ENCODE measurements at regions not wholly inside any gene's neighbourhood (a gene's known extent, or its start where the extent isn't known, plus 50 kb on each side); places are given as distances from the start of the nearest gene placed in this dataset.

DNA sequence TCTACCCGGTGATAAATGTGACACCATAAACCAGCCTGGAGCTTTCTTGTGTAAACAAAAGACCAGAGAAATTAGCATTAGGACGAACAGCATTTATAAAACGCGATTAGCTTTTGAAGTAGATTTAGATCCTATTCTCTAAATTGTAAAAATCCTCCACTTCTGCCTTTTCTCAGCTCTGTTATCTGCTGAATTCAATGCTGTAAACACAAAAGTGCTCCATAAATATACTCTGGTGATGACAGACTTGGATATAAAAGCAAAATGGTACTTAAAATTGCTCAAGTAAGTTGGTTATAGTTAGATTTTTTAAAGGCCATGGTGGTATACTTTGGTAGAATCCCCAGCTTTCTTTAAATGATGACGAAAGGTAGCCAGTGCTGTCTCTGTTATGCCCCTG lies 114.6 kb upstream of the RMST start:
- DNase-seq = no peak

DNA sequence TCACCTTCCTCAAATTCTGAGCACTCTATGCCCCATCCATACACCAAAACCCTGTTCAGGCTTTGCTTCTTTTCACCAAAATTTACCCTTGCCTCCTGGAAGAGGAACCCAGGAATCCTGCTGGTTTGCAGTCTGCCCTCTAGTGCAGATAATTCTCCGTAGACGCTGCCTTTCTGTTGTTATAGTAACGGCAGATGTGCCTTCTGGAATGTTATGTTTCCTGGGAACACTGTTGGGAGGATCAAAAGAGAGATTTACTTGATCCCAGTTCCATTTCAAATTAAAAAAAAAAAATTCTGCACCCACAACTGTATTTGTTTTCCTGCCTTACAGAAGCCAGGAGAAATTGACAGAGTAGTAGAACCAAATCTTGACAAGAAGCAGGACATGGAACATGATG lies 104.2 kb upstream of the RMST start:
- DNase-seq = no peak

DNA sequence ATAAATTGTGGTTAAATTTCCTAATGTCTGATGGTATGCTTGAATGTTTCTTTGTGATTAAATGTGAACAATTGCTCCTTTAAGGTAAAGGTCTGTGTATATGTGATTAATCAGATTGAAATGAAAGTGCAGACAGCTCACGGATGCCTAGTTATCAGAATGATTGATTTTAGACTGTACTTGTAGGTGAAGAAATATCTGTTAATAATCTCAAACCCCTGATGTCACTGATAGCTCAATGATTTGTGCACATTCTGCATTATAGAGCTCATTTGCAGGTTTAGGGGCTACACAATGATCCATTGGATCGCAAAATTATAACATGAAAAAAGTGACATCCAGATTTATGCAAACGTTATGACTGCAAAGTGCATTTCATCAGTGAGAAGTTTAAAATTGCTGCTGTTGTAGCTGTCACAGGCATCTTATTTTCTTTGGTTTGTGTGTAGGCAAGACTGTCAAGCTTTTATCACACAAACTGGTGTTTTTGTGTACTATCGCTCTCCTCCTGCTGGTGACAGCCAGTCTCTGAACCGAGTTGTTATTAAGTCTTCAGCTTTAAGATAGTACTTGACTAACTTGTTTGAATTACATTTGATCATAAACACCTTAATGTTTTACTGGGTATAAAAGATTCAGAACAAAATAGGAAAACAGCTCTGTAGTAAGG lies 103.4 kb upstream of the RMST start:
- no peak for DNase-seq

DNA sequence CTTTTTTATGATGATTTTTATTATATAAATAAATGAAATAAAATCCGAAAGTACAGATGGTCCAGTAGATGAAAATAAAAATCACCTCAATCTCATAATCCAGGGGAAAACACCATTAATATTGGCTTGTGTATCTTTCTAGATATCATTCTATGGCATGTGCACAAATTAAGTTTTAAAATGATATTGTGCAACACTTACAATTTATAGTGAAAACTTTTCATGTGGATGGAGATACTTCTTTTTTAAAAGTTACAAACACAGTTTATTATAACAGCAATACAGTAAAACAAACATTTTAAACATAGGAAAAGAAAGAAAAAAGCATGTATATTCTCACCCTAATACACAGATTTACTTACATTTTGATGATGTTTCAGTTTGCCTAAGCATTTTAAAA lies 98.9 kb upstream of the RMST start:
- DNase-seq = no peak

DNA sequence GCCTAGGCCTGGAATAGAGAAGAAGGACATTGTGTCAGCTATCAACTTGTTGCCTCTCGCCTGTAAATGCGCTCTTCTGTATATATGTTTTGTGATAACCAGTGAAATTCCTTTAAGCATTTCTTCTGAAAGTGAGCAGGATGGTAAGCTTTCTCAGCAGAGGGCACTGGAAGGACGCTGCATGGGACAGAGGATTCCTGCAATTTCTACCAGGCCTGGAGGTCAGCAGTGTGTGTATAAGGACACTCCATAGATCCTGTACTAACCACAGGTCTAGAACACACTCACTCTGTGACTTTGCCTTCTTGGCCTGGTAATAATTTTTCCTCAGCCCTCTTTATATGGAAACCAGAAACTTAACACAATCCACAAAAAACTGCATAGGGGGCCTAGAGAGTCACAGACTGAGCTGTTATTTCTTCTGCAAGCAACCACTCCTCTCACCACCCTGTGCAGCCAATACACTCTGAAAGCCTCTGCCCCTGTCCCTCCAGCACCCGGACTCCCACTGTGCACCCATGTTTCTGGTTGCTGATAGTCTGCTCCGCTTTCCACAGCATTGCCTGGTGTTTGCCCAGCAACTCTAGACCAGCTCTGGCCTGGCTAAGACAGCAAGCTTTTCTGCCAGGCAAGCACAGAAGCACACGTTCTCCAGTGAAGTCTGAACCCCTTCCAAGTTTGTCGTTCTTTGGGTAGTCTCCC lies 94.0 kb upstream of the RMST start:
- no peak for DNase-seq

DNA sequence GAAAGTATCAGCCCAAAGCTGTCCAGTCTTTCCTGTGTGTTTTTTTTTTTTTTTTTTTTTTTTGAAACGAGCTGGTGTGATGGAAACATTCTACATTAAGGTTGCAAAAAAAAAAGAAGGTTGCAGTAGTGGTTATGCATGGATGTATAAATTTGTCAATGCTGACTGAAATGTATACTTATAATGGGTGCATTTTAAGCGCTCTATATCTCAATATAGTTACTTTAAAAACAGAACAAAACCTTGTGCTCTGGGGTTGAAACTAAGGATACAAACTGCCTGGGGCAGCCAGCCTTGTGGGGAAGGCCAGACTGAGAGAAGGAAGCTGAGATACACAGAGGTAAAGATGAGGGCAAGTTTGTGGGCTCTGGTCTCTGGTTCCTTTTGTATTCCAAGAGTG lies 87.3 kb upstream of the RMST start:
- no peak for DNase-seq

DNA sequence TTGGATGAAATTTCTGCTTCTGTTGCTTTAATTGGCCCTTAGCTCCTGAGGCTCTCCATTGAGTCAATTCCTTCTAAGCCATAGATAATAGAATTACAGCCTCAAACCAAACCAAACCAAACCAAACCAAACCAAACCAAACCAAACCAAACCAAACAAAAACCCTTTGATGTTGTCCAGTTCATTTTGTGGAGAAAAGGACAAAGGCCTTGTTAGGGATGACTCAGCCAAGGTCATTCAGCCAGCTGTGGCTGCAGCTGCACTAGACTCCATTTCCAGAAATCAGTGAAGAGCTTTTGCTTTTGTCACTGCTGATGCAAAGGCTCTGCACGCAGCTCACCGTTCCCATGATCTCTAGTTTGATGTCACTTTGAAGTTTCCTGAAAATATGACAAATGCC lies 82.2 kb upstream of the RMST start:
- DNase-seq = no peak

DNA sequence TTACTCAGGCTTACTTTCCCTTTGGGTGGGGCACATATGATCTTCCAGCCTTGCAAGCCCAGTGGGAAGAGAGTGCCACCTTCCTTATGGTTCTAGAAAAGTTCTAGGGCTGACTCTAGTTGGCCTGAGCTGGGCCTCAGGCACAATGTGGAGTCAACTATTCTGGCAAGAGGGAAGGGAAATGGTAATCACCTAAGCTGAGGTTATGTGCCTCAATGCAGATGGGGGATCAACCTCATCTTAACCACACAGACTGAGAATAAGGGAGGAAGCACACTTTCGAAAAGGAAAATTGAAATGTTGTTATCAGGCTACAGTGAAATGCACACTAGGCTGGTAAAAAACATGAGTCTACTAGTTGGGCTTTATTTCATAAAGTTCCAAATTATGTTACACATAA lies 77.5 kb upstream of the RMST start:
- no peak for DNase-seq

DNA sequence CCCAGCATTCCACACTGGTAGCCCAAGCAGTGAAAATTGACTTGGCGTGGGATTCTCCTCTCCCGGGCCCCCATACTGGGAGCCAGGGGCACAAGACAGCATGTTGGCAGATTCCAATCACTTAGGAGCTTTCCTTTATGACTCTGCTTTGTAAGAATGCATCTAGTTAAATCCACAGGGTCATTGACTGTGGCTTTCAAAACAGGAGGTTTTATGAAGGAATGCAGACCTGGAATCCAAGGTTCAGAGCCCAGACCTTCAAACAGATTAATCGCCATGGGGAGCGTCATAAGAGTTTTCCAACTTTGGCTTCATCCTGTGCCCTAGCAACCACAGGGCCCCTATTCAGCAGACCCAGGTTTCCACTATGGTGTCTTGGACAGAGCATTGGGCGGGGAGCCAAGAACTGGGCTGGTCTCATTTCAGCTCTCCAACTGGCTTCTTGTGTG lies 76.4 kb upstream of the RMST start:
- no peak for DNase-seq

DNA sequence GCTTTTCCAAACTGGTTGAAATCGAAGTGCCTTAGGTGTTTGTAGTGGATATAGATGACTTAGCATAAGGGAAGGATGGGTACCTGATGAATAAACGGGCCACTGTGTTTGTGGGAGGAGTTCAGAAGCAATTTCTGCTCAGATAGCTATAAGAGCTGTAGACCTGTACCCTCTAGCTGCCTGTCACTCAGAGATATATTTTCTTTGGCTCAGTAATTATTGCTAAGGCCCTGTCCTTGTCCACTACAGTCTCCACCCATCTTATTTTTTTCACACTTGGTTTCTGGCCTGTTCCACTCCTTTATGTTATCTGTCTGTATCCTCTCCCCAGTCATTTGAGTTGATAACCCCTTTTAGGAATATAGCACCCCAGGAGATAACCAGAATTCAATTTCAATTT lies 74.8 kb upstream of the RMST start:
- DNase-seq = no peak

DNA sequence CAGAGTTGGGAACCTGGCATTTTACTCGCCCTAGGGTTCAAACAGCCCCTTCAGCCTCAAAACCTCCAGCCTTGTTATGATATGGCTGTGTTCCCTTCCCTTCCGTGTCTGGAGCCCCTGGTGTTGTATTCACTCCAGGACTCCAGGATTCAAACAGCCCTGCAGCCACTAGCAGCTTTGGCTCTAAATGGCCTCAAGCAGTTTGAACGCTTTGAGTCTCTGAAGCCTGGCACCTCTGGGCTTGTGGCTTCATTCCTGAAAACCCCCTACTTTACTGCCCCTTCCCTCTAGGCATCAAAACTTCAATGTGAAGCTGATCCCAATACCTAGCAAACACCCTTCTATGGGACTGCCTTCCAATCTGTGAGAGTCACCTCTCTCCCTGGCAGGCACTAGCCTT lies 67.9 kb upstream of the RMST start:
- DNase-seq = no peak

DNA sequence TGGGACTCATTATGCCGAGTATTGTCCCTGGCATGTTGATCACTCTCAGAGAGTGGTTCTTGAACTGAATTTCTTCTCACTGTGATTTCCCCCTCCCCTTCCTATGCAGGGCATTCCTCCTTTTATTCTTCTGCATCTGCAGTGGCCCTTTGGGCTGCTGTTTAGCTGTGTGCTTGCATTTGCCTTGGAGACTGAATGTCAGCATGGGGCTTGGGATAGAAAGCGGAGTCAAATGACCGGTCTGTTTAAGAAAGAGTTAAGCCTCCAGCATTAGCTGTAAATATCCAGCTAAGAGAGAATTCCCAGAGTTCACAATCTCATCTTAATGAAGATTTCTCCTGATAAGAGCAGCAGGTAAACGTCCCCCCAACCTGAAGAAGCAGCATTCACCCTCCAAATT lies 65.6 kb upstream of the RMST start:
- DNase-seq = no peak

DNA sequence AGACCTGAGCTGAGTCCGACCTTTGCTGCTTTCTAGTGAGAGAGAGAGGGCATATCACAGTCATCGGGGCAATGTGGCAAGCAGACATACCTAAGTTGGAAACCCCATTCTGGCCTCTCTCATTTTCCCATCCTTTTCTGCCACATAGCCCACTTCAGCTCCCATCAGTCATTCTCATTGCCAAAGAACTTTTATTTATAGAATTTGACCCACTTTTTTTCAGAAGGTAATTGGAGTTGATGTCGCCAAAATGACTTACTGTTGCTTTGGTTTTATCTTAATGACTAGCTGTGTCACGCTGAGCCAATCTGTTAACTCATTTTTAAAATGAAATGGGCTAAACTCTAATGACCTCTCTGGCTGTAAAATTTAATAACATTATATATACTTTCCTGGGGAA lies 63.9 kb upstream of the RMST start:
- no peak for DNase-seq

DNA sequence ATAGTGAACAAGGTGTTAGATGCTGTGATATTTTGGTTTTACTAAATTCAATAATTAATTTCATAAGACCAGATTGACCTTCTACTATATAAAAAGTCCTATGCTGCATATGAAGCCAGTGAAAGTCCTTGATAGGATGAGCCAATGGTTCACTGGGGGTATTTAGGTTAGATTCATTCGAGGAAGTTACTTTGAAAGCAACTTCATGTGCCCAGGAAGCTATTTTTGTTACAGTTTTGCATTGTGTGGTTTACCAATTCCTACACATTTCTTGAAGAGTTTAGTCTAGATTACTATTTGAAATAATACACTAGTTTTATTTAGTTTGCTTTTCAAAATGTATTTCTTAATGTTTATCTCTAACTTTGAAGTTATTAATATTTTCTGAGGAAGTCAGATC lies 58.5 kb upstream of the RMST start:
- DNase-seq = no peak

DNA sequence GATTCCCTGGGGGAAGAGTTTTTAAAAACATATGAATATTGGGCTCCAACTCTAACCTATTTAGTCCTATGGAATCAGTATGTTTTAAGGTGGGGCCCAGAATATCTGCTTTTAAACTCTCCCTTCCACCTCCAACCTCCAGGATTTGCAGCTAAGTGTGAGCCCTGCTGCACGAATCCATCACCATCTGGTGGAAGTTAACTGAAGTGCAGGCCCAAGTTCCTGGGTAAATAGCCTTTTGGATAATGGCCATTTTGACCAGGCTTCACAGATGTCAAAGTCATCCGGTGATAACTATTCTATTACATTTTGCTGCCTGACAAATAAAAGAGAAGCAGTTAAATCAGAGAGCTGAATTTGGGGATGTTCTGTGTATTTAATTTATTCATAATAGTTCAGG lies 58.1 kb upstream of the RMST start:
- peak; percentile 10 to 36 for DNase-seq

DNA sequence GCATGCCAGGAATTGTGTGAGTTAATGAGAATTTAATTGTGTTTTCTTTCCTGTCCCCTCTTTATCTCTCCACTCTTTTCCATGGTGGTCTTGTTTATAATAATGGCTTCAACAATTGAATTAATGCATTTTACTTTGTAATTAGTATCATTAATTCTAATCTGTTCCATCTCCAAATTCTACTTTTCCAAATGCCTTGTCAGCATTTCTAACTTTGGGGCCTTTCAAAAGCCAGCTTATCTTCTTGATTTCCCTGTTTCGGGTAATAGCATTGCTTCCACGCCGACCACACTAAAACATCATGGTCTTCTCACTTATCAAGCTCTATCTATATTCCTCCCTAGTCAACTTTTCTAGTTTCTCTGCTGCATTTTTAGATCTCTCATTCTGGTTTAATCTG lies 54.2 kb upstream of the RMST start:
- DNase-seq = no peak

DNA sequence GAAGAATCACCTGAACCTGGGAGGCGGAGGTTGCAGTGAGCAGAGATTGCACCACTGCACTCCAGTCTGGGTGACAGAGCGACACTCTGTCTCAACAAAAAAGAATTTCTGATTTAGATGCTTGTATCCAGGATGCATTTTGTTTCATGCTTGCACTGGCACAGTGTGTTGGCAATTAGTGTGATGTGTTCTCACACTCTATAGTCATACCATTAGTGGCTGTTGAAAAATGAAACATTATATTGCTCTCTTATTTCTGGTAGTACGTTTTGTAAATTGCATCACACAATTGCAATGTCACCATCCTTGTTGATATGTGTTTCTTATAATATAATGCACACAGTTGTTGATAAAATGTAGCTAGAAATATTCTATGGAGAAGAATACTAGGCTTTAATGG lies 51.3 kb upstream of the RMST start:
- DNase-seq = no peak

Measured in Kasumi-1 (cell line).